ENCODE measurements at regions not wholly inside any gene's neighbourhood (a gene's known extent, or its start where the extent isn't known, plus 50 kb on each side); places are given as distances from the start of the nearest gene placed in this dataset.

DNA sequence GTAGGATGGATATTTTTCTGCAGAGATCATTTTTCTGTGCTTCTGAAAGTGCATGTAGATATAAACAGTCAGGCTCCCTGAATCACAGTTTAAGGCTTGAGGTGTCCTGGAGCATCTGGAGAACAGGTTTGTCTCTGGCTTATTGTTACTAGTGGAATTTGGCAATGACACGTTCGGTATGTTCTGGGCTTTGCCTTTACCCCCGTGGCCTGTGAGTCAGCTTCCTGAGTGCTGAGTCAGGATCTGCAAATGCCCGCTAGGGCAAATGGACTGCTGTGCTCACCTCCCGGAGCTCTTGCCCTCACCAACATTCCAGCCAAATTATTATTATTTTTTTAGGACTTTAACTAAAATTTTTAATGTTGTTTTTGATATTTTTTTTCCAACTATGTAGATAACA, 192.5 kb upstream of the PRSS1 start:
- no peak overlapping the region for H3K4me3 ChIP-seq (ENCODE audit: low read depth, low read length)
- TF ChIP-seq, protein P1, sequence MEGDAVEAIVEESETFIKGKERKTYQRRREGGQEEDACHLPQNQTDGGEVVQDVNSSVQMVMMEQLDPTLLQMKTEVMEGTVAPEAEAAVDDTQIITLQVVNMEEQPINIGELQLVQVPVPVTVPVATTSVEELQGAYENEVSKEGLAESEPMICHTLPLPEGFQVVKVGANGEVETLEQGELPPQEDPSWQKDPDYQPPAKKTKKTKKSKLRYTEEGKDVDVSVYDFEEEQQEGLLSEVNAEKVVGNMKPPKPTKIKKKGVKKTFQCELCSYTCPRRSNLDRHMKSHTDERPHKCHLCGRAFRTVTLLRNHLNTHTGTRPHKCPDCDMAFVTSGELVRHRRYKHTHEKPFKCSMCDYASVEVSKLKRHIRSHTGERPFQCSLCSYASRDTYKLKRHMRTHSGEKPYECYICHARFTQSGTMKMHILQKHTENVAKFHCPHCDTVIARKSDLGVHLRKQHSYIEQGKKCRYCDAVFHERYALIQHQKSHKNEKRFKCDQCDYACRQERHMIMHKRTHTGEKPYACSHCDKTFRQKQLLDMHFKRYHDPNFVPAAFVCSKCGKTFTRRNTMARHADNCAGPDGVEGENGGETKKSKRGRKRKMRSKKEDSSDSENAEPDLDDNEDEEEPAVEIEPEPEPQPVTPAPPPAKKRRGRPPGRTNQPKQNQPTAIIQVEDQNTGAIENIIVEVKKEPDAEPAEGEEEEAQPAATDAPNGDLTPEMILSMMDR (IDR thresholded peaks at IDR 0.05; ENCODE audit: insufficient read depth, low read depth, low read length), result peak; percentile 37
- peak; percentile 94 for DNase-seq (ENCODE audit: low read depth)

DNA sequence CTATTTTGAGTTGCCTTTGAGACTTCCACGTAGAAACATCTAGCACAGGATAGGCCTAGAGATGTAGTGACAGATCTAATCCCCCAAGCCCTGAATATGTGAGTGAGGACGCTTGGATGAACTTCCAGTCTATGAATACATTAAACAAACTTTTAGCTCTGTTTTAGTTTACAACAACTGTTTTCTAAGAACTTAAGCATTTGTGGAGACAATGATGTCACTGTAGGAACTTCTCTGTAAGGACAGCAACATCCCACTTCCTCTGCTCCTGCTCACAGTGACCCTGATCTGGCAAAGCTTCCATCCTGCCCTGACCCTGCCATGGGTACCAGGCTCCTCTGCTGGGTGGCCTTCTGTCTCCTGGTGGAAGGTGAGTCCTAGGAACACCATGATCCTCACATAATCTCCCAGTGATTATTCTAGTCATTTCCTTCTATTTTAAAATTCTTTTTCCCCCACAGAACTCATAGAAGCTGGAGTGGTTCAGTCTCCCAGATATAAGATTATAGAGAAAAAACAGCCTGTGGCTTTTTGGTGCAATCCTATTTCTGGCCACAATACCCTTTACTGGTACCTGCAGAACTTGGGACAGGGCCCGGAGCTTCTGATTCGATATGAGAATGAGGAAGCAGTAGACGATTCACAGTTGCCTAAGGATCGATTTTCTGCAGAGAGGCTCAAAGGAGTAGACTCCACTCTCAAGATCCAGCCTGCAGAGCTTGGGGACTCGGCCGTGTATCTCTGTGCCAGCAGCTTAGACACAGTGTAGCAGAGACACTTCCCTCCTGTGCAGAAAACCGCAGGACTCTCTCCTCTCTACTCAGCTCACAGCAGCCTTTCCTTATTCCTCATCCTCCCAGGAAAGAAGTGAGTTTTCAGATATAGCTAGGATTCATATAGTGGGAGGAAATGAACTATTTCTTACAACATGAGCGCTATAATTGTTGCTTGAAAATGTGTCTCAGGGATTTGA, 194.4 kb upstream of the PRSS1 start:
- TF ChIP-seq, protein P1 (IDR thresholded peaks at IDR 0.05; ENCODE audit: insufficient read depth, low read depth, low read length), result no peak
- H3K4me3 ChIP-seq (ENCODE audit: low read depth, low read length), result no peak overlapping the region
- DNase-seq (ENCODE audit: low read depth), result peak; percentile 41

DNA sequence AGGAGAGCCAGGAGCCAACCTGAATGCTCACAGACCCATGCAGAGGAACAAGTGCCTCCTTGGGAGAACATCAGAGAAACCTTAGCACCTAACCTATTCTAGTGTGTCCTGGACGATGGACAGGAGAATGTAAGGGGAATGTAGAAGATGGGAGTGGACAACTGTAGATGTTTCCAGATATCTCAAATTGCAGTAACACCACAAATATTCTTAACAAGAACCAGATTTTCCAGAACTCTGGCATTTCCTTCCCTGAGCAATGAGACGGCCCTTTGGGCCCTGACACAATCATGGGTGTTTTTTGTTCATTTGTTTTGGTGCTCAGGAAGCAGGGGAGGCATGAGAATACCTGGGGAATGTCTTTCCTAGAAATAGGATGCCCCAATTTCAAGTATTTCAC, 196.1 kb upstream of the PRSS1 start:
- no peak overlapping the region for H3K4me3 ChIP-seq (ENCODE audit: low read depth, low read length)
- TF ChIP-seq, protein P1 (IDR thresholded peaks at IDR 0.05; ENCODE audit: insufficient read depth, low read depth, low read length), result no peak
- peak; percentile 39 for DNase-seq (ENCODE audit: low read depth)

- no peak overlapping the region for H3K4me3 ChIP-seq (ENCODE audit: low read depth, low read length)
- TF ChIP-seq, protein P1 (IDR thresholded peaks at IDR 0.05; ENCODE audit: insufficient read depth, low read depth, low read length), result no peak
- peak; percentile 52 for DNase-seq (ENCODE audit: low read depth)
Observed at GRCh38 chr7:142548978-142549377, 200.3 kb upstream of the PRSS1 start.

GRCh38 chr7:142546452-142546851, 202.8 kb upstream of the PRSS1 start:
- TF ChIP-seq, protein P1 (IDR thresholded peaks at IDR 0.05; ENCODE audit: insufficient read depth, low read depth, low read length), result no peak
- H3K4me3 ChIP-seq (ENCODE audit: low read depth, low read length), result no peak overlapping the region
- DNase-seq (ENCODE audit: low read depth), result no peak

DNA sequence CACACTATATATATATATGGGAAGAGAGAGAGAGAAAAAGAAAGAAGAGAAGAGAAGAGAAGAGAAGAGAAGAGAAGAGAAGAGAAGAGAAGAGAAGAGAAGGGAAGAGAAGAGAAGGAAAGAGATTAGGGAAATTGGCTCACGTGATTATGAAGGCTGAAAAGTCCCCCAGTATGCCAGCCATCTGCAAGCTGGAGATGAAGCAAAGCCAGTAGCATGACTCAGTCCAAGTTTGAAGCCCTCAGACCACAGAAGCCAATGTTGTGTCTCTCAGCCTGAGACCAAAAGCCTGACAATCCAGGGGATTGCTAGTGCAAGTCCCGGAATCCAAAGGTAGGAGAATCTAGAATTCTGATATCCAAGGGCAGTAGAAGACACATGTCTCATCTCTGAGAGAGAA, 206.3 kb upstream of the PRSS1 start:
- H3K4me3 ChIP-seq (ENCODE audit: low read depth, low read length), result no peak overlapping the region
- DNase-seq (ENCODE audit: low read depth), result peak; percentile 43
- TF ChIP-seq, protein P1 (IDR thresholded peaks at IDR 0.05; ENCODE audit: insufficient read depth, low read depth, low read length), result no peak

Measured in fibroblast of villous mesenchyme (primary cell).